GM20000 (cell line): ENCODE measurements at regions not wholly inside any gene's neighbourhood (a gene's known extent, or its start where the extent isn't known, plus 50 kb on each side); places are given as distances from the start of the nearest gene placed in this dataset.
"Not testable (repeated sequence)": the region's sequence is repeated elsewhere in the genome, so short reads cannot be mapped to it uniquely, and the experiment has no call there.

ENCODE experiments used
- DNase-seq: peaks from one replicate; pipeline ENCODE4 v3.0.0; 2012; ENCODE audit warnings: low spot score
- TF ChIP-seq, protein P1 (sequence below): IDR thresholded peaks from 2 replicates; pipeline ENCODE4 v1.5.1; 2012; ENCODE audit warnings: mild to moderate bottlenecking, control low read depth; ENCODE audit errors: extremely low read depth, missing control alignments

GRCh38 chr5:23963449-23963848 lies 456.0 kb downstream of the PRDM9 start:
- DNase-seq: no peak

GRCh38 chr5:23977365-23977764 lies 470.0 kb downstream of the PRDM9 start:
- TF ChIP-seq, protein P1, sequence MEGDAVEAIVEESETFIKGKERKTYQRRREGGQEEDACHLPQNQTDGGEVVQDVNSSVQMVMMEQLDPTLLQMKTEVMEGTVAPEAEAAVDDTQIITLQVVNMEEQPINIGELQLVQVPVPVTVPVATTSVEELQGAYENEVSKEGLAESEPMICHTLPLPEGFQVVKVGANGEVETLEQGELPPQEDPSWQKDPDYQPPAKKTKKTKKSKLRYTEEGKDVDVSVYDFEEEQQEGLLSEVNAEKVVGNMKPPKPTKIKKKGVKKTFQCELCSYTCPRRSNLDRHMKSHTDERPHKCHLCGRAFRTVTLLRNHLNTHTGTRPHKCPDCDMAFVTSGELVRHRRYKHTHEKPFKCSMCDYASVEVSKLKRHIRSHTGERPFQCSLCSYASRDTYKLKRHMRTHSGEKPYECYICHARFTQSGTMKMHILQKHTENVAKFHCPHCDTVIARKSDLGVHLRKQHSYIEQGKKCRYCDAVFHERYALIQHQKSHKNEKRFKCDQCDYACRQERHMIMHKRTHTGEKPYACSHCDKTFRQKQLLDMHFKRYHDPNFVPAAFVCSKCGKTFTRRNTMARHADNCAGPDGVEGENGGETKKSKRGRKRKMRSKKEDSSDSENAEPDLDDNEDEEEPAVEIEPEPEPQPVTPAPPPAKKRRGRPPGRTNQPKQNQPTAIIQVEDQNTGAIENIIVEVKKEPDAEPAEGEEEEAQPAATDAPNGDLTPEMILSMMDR: no peak
- no peak for DNase-seq

More at GRCh38 chr5:23963449-23963848, 456.0 kb downstream of the PRDM9 start:
- TF ChIP-seq, protein P1: no peak

DNA sequence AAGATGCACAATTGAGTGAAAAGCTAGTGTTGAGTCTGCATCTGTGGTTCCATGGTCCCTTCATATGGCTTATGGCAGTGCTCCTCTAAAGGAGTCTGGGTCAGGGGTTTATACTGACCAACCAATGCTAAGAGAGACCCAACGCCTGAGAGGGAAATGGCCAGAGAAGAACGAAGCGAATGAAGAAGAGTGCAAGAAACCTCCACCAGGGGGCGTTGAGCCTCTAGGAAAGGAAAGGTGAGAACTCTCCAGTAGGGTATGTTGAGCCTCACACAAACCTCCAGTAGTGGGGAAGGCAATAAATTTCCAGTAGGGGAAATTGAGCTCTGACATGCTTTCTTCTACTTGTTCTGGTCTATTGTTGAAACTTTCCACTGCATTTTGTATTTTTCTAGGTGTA lies 470.6 kb downstream of the PRDM9 start:
- TF ChIP-seq, protein P1: no peak
- no peak for DNase-seq

- no peak for DNase-seq
- TF ChIP-seq, protein P1: no peak
Observed at GRCh38 chr5:23991406-23991805, 484.0 kb downstream of the PRDM9 start.

- TF ChIP-seq, protein P1: no peak
- no peak for DNase-seq
Observed at GRCh38 chr5:23994581-23995370, 487.4 kb downstream of the PRDM9 start.

GRCh38 chr5:23996525-23996924 lies 489.1 kb downstream of the PRDM9 start:
- DNase-seq: no peak
- TF ChIP-seq, protein P1: no peak

GRCh38 chr5:24005384-24005783 lies 498.0 kb downstream of the PRDM9 start:
- TF ChIP-seq, protein P1: no peak
- no peak for DNase-seq

DNA sequence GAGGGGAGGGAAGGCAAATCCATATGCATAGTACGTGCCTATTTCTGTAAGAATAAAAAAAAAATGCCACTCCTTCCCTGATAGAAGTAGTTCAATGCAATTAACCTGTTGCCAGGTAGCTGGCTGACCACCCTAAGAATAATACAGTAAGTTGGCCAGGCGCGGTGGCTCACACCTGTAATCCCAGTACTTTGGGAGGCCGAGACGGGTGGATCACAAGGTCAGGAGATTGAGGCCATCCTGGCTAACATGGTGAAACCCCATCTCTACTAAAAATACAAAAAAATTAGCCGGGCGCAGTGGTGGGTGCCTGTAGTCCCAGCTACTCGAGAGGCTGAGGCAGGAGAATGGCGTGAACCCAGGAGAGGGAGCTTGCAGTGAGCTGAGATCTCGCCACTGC lies 510.3 kb downstream of the PRDM9 start:
- not testable (repeated sequence) for DNase-seq
